PC-3 (cell line): ENCODE measurements at regions not wholly inside any gene's neighbourhood (a gene's known extent, or its start where the extent isn't known, plus 50 kb on each side); places are given as distances from the start of the nearest gene placed in this dataset.

Source experiments
- ATAC-seq: fragments of 200-7000 bp; cut with Tn5 transposase; 2 replicates; pipeline ENCODE4 v1.9.1; 2020; ENCODE audit warnings: mild to moderate bottlenecking, moderate library complexity
- BruUV-seq: library from RNA; stranded (reverse); fragments of 400-500 nt; replicated peaks from 2 replicates; lab custom pipeline; 2021; lab: Mats Ljungman, UMichigan
- CTCF ChIA-PET: fragments of 300-600 bp; sonication (Branson Sonifier 250); formaldehyde crosslinking; loops from one replicate; lab custom pipeline; 2022; ENCODE audit warnings: antibody characterized with exemption; lab: Charles Lee
- POLR2A ChIA-PET: fragments of 300-600 bp; sonication (Branson Sonifier 250); formaldehyde crosslinking; loops from one replicate; lab custom pipeline; 2022; ENCODE audit warnings: antibody characterized with exemption; ENCODE audit not compliant: unreplicated experiment; lab: Charles Lee
- DNase-seq: peaks from one replicate; pipeline ENCODE4 v3.0.0-alpha.2; 2015
- H2AFZ ChIP-seq: fragments of 300-600 bp; sonication (generic); 2 replicates; pipeline ENCODE4 v1.6.0; 2016; ENCODE audit warnings: antibody characterized with exemption, low read length
- H3F3A ChIP-seq: fragments of 300-600 bp; sonication (generic); one replicate; pipeline ENCODE4 v1.6.0; 2017; ENCODE audit warnings: antibody characterized with exemption, low read length, control low read depth, mild to moderate bottlenecking; ENCODE audit not compliant: unreplicated experiment
- H3K27ac ChIP-seq: fragments of 300-600 bp; sonication (generic); 2 replicates; pipeline ENCODE4 v1.5.1; 2016; ENCODE audit warnings: mild to moderate bottlenecking, low read length
- H3K27me3 ChIP-seq: fragments of 300-600 bp; sonication (generic); 2 replicates; pipeline ENCODE4 v1.6.1; 2016; ENCODE audit warnings: low read length, mixed read lengths
- H3K36me3 ChIP-seq: fragments of 300-600 bp; sonication (generic); 2 replicates; pipeline ENCODE4 v1.6.1; 2016; ENCODE audit warnings: low read depth, mixed run types, low read length, mixed read lengths
- H3K4me1 ChIP-seq: fragments of 300-600 bp; sonication (generic); 2 replicates; pipeline ENCODE4 v1.5.1; 2016; ENCODE audit warnings: low read length; ENCODE audit not compliant: insufficient read depth
- H3K4me2 ChIP-seq: fragments of 300-600 bp; sonication (generic); 2 replicates; pipeline ENCODE4 v1.6.0; 2016; ENCODE audit warnings: low read length
- H3K4me3 ChIP-seq: fragments of 300-600 bp; sonication (generic); 2 replicates; pipeline ENCODE4 v1.5.1; 2016; ENCODE audit warnings: mild to moderate bottlenecking, low read length, mixed read lengths
- H3K79me2 ChIP-seq: fragments of 300-600 bp; sonication (generic); 2 replicates; pipeline ENCODE4 v1.6.1; 2017; ENCODE audit warnings: low read length, mixed read lengths
- H3K9ac ChIP-seq: fragments of 300-600 bp; sonication (generic); 2 replicates; pipeline ENCODE4 v1.6.0; 2016; ENCODE audit warnings: mild to moderate bottlenecking, low read length
- H3K9me2 ChIP-seq: fragments of 300-600 bp; sonication (generic); replicated peaks from 2 replicates; pipeline ENCODE4 v1.6.1; 2016; ENCODE audit warnings: mixed run types, low read length, mixed read lengths
- H3K9me3 ChIP-seq: fragments of 300-600 bp; sonication (generic); 2 replicates; pipeline ENCODE4 v1.6.1; 2016; ENCODE audit warnings: low read length, mixed read lengths
- H4K20me1 ChIP-seq: fragments of 300-600 bp; sonication (generic); 2 replicates; pipeline ENCODE4 v1.6.1; 2016; ENCODE audit warnings: low read length, mixed read lengths
- EZH2 ChIP-seq: fragments of 300-600 bp; sonication (generic); IDR thresholded peaks from one replicate; pipeline ENCODE4 v1.6.1; 2017; ENCODE audit warnings: antibody characterized with exemption, mild to moderate bottlenecking, low read length; ENCODE audit not compliant: unreplicated experiment
- EZH2phosphoT487 ChIP-seq: fragments of 300-600 bp; sonication (generic); IDR thresholded peaks from 2 replicates; pipeline ENCODE4 v1.6.1; 2018; ENCODE audit warnings: mild to moderate bottlenecking, antibody characterized with exemption, low read length, borderline replicate concordance
- intact Hi-C: fragments of 100-400 bp; cut with micrococcal nuclease; formaldehyde crosslinking; loops from 2 replicates; pipeline ENCODE4 v1.9.0; 2023
- TF ChIP-seq, protein P1 (sequence below): fragments of 300-600 bp; sonication (generic); conservative IDR thresholded peaks from 2 replicates; pipeline ENCODE4 v1.5.1; 2017; ENCODE audit warnings: antibody characterized with exemption, low read depth, mild to moderate bottlenecking, low read length

DNA sequence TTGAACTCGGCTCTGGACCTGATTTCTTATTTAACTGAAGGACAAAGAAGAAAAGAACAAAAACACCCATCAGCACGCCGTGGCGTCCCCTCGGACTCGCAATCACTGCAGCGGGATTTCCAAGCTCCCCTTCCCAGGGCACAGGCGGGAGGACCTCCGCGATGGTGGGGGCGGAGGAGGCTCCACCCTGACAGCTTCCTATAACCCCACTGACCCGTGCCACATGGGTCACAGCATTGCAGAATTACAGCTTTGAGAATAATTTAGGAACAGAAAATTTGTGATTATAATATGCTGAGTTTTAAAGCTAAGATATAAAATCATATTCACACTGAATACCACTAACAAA lies 129.7 kb upstream of the SEC61G start:
- Histone ChIP-seq H3K27me3 (no peaks in the 10 kb centered on the region), H3K9me3 (no peaks in the 10 kb centered on the region), H3K79me2 (no peaks in the 10 kb centered on the region), H3K4me2 (no peak overlapping the region), H3K9ac (no peak overlapping the region), H3F3A (no peaks in the 10 kb centered on the region), H3K4me1 (0 out of 2 replicates have a peak, but pooled peaks cover 5% of the 10 kb centered on the region), H3K4me3 (no peak overlapping the region), H4K20me1 (no peaks in the 10 kb centered on the region), H3K9me2 (no peaks in the 10 kb centered on the region), H3K36me3 (no peaks in the 10 kb centered on the region), H3K27ac (no peak overlapping the region), H2AFZ (no peak overlapping the region)
- CTCF ChIA-PET = no interaction called here
- DNase-seq = no peak
- POLR2A ChIA-PET = no interaction called here
- intact Hi-C loops = no loop called here
- ATAC-seq = no peak
- no TSS peak for BruUV-seq
- TF ChIP-seq, protein P1, sequence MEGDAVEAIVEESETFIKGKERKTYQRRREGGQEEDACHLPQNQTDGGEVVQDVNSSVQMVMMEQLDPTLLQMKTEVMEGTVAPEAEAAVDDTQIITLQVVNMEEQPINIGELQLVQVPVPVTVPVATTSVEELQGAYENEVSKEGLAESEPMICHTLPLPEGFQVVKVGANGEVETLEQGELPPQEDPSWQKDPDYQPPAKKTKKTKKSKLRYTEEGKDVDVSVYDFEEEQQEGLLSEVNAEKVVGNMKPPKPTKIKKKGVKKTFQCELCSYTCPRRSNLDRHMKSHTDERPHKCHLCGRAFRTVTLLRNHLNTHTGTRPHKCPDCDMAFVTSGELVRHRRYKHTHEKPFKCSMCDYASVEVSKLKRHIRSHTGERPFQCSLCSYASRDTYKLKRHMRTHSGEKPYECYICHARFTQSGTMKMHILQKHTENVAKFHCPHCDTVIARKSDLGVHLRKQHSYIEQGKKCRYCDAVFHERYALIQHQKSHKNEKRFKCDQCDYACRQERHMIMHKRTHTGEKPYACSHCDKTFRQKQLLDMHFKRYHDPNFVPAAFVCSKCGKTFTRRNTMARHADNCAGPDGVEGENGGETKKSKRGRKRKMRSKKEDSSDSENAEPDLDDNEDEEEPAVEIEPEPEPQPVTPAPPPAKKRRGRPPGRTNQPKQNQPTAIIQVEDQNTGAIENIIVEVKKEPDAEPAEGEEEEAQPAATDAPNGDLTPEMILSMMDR = no peak
- TF ChIP-seq EZH2 = no peak
- no peak for TF ChIP-seq EZH2phosphoT487

DNA sequence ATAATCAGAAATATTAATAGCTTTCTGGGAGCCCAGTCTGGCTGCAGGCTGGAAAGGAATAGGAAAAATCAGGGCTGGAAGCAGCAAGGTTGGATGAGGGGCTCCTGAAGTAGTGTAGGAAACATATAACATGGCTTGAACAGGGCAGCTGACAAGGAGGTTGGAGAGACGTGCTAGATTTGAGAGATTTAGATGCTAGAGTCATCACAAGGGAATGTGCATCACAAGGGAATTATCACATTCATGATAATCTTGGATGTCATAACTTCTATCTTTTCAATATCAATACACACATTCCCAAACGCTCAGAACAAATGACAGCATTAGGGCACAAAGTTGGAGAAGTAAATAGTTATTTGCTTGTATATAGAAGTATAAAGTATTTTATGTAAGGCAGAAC lies 120.9 kb upstream of the EGFR start:
- Histone ChIP-seq H3K79me2 (no peaks in the 10 kb centered on the region), H4K20me1 (no peaks in the 10 kb centered on the region), H3K4me2 (no peak overlapping the region), H3F3A (no peaks in the 10 kb centered on the region), H3K36me3 (no peaks in the 10 kb centered on the region), H3K9me2 (no peaks in the 10 kb centered on the region), H3K9ac (no peak overlapping the region), H2AFZ (no peak overlapping the region), H3K27ac (no peak overlapping the region), H3K4me3 (no peak overlapping the region), H3K4me1 (no peaks in the 10 kb centered on the region), H3K27me3 (no peaks in the 10 kb centered on the region), H3K9me3 (no peaks in the 10 kb centered on the region)
- TF ChIP-seq EZH2phosphoT487 (no peak), EZH2 (no peak)
- TF ChIP-seq, protein P1 = no peak
- DNase-seq (no peak), ATAC-seq (no peak)
- intact Hi-C loops = no loop called here
- CTCF ChIA-PET = no interaction called here
- BruUV-seq = no TSS peak
- POLR2A ChIA-PET = no interaction called here

DNA sequence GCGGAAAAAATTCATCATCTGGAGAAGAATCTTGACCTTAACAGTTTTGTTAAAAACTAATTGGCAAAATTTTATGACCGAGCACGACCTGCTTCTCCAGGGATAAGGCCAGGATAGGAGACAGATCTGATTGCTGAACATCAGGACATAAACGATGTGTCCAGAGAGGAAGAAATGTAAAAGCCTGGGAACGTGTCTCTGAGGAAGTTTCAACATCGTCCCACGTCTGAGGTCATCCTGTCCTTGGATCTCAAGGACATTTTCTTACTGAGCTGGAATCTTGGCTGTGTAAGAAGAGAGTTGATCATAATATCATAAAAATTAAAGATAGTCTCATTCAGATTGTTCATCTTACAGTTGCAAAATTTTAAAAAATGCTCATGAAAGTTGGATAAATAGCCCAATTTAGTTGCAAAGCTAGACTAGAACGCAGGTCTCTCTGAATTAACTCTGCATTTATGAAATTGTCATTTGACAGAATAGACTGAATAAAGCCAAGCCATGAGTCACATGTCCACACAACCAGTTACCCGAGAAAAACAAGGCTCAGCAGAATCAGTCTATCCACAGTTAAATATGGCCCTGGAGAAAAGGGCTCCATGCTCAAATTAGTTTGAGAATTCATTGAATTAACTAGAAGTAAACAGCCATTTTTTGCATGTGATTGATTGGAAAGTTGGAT lies 120.0 kb upstream of the EGFR start:
- DNase-seq (no peak), ATAC-seq (no peak)
- H2AFZ ChIP-seq = no peak overlapping the region
- no peak overlapping the region for H3K9ac ChIP-seq
- H3K36me3 ChIP-seq = no peaks in the 10 kb centered on the region
- H3K4me3 ChIP-seq = no peak overlapping the region
- no peaks in the 10 kb centered on the region for H3F3A ChIP-seq
- intact Hi-C loops = no loop called here
- H3K4me2 ChIP-seq = no peak overlapping the region
- TF ChIP-seq EZH2 (no peak), EZH2phosphoT487 (no peak)
- no peaks in the 10 kb centered on the region for H3K9me2 ChIP-seq
- BruUV-seq = no TSS peak
- CTCF ChIA-PET = no interaction called here
- no peaks in the 10 kb centered on the region for H3K79me2 ChIP-seq
- no peaks in the 10 kb centered on the region for H4K20me1 ChIP-seq
- H3K27ac ChIP-seq = no peak overlapping the region
- H3K4me1 ChIP-seq = no peaks in the 10 kb centered on the region
- H3K27me3 ChIP-seq = no peaks in the 10 kb centered on the region
- no peaks in the 10 kb centered on the region for H3K9me3 ChIP-seq
- POLR2A ChIA-PET = no interaction called here
